ENCODE measurements at regions not wholly inside any gene's neighbourhood (a gene's known extent, or its start where the extent isn't known, plus 50 kb on each side); places are given as distances from the start of the nearest gene placed in this dataset.

- Histone ChIP-seq H3K27ac (ENCODE audit: low read depth in 1 of 2, low read length in 2 of 2) (no peak overlapping the region), H3K4me1 (ENCODE audit: insufficient read depth, low read length) (no peaks in the 10 kb centered on the region), H3K9me3 (ENCODE audit: control insufficient read depth in 1 of 2, insufficient read depth in 1 of 2, low read length in 2 of 2) (no peaks in the 10 kb centered on the region), H3K4me3 (ENCODE audit: low read length) (no peak overlapping the region), H3K27me3 (ENCODE audit: control insufficient read depth in 1 of 2, insufficient read depth in 2 of 2, low read length in 2 of 2) (no peaks in the 10 kb centered on the region), H3K36me3 (ENCODE audit: insufficient read depth, low read length) (no peaks in the 10 kb centered on the region)
- H3K4me1 Mint-ChIP-seq (ENCODE audit: low read depth): no peaks in the 10 kb centered on the region
- ATAC-seq (ENCODE audit: poor library complexity) (no peak), DNase-seq (peak in 1 of 14 experiments; percentile 5)
- ChIA-PET CTCF (no interaction called here), POLR2A (no interaction called here)
- H3K27ac Mint-ChIP-seq: no peak overlapping the region
- H3K36me3 Mint-ChIP-seq (ENCODE audit: low read depth): no peaks in the 10 kb centered on the region
- intact Hi-C loops (cut with DNase I, micrococcal nuclease): no loop called here
- no peaks in the 10 kb centered on the region for H3K9me3 Mint-ChIP-seq
- H3K4me3 Mint-ChIP-seq: no peak overlapping the region
- H3K27me3 Mint-ChIP-seq: peaks cover 41% of the 10 kb centered on the region
- no peak for TF ChIP-seq CTCF (IDR thresholded peaks at IDR 0.05)
Measured at GRCh38 chr18:51251625-51252024, 54.1 kb upstream of the MEX3C start.

GRCh38 chr18:51253476-51253875, 56.0 kb upstream of the MEX3C start:
- Histone ChIP-seq H3K27ac (ENCODE audit: low read depth in 1 of 2, low read length in 2 of 2) (no peak overlapping the region), H3K4me1 (ENCODE audit: insufficient read depth, low read length) (no peaks in the 10 kb centered on the region), H3K4me3 (ENCODE audit: low read length) (no peak overlapping the region), H3K27me3 (ENCODE audit: control insufficient read depth in 1 of 2, insufficient read depth in 2 of 2, low read length in 2 of 2) (no peaks in the 10 kb centered on the region), H3K36me3 (ENCODE audit: insufficient read depth, low read length) (no peaks in the 10 kb centered on the region), H3K9me3 (ENCODE audit: control insufficient read depth in 1 of 2, insufficient read depth in 1 of 2, low read length in 2 of 2) (no peaks in the 10 kb centered on the region)
- ChIA-PET POLR2A (no interaction called here), CTCF (no interaction called here)
- Mint-ChIP-seq H3K9me3 (no peaks in the 10 kb centered on the region), H3K4me3 (no peak overlapping the region), H3K4me1 (ENCODE audit: low read depth) (no peaks in the 10 kb centered on the region), H3K27ac (no peak overlapping the region), H3K36me3 (ENCODE audit: low read depth) (no peaks in the 10 kb centered on the region), H3K27me3 (peaks cover 33% of the 10 kb centered on the region)
- DNase-seq (no peak), ATAC-seq (ENCODE audit: poor library complexity) (no peak)
- TF ChIP-seq CTCF (IDR thresholded peaks at IDR 0.05): no peak
- intact Hi-C loops (cut with DNase I, micrococcal nuclease): no loop called here

- intact Hi-C loops (cut with DNase I, micrococcal nuclease): no loop called here
- H3K27me3 Mint-ChIP-seq: peaks cover 22% of the 10 kb centered on the region
Measured at GRCh38 chr18:51255693-51256092, 58.2 kb upstream of the MEX3C start.

More at GRCh38 chr18:51255693-51256092, 58.2 kb upstream of the MEX3C start:
- ChIA-PET POLR2A (no interaction called here), CTCF (no interaction called here)
- Mint-ChIP-seq H3K9me3 (no peaks in the 10 kb centered on the region), H3K27ac (no peak overlapping the region), H3K36me3 (ENCODE audit: low read depth) (no peaks in the 10 kb centered on the region), H3K4me1 (ENCODE audit: low read depth) (no peaks in the 10 kb centered on the region), H3K4me3 (no peak overlapping the region)
- TF ChIP-seq CTCF (IDR thresholded peaks at IDR 0.05): no peak
- no peaks in the 10 kb centered on the region for H3K9me3 ChIP-seq (ENCODE audit: control insufficient read depth in 1 of 2, insufficient read depth in 1 of 2, low read length in 2 of 2)
- ATAC-seq (ENCODE audit: poor library complexity): no peak
- no peak overlapping the region for H3K27ac ChIP-seq (ENCODE audit: low read depth in 1 of 2, low read length in 2 of 2)
- peaks cover 0 to 7% of the 10 kb centered on the region in 2 experiments for H3K27me3 ChIP-seq (ENCODE audit: control insufficient read depth in 1 of 2, insufficient read depth in 2 of 2, low read length in 2 of 2)
- no peak for DNase-seq
- H3K4me1 ChIP-seq (ENCODE audit: insufficient read depth, low read length): no peaks in the 10 kb centered on the region
- no peak overlapping the region for H3K4me3 ChIP-seq (ENCODE audit: low read length)
- H3K36me3 ChIP-seq (ENCODE audit: insufficient read depth, low read length): no peaks in the 10 kb centered on the region

All from CD4-positive, alpha-beta T cell (primary cell).